SIG-M5 treated with dmso at 0.1 percent for 504 hours (cell line): ENCODE measurements at regions not wholly inside any gene's neighbourhood (a gene's known extent, or its start where the extent isn't known, plus 50 kb on each side); places are given as distances from the start of the nearest gene placed in this dataset.
"Not testable (repeated sequence)": the region's sequence is repeated elsewhere in the genome, so short reads cannot be mapped to it uniquely, and the experiment has no call there.

Source experiments
- DNase-seq: peaks from one replicate; lab custom pipeline; 2025; ENCODE audit not compliant: unreplicated experiment; lab: John Stamatoyannopoulos, UW

- no peak for DNase-seq
These were observed 233.7 kb downstream of the ENC1 start for GRCh38 chr5:74406844-74407243.

GRCh38 chr5:74405593-74405992 is 234.9 kb downstream of the ENC1 start:
- DNase-seq = no peak

- no peak for DNase-seq
These were observed 235.7 kb downstream of the ENC1 start for GRCh38 chr5:74404574-74405508.

DNA sequence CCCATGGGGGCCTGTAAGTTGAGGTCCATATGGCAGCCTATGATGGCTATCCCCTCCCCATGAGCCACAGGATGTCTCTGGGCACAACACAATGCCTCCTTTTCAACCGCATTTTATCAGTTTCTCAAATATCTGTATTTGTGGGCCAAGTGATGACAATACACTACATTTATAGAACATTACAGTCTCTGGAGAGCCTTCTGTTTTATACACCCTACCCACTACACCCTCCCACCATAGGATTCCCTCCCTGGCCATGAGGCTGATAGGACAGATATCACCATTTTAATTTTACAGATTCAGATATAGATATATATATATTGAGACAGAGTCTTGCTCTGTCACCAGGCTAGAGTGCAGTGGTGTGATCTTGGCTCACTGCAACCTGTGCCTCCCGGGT is 236.8 kb downstream of the ENC1 start:
- no peak for DNase-seq

DNA sequence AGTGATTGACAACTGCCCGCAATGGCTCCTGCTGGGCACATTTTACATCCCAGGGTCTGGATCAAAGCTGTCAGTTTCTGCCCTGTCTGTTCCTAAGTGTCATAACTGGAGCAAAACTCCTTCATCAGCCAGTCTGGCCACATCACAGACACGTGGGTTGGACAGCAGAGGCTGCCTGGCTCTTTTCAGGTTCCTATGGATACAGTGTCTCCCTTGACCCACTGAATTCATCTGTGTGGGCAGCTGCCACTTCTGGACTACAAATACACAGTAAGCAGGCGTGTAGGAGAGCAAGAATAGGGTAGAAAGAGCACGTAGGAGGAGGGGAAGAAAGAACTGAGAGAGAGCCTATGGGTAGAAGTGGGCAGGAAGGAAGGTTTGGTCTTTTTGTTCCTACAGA is 238.0 kb downstream of the ENC1 start:
- no peak for DNase-seq

DNA sequence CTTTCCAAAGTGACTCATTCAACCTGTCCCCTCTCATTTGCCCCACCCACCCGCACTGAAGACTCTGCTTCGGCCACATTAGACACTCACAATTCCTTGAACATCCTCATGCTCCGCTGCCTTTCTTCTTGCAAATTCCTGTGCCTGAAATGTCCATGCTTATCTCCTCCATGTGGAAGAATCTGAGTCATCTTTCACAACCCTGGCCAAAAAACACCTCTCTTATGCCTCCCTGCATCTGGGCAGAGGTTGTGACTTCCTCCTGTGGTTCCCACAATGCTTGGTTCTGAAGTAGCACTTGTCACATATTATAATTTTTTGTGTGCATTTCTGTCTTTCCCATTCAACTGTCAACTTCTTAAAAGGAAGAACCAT is 238.6 kb downstream of the ENC1 start:
- DNase-seq = no peak

DNA sequence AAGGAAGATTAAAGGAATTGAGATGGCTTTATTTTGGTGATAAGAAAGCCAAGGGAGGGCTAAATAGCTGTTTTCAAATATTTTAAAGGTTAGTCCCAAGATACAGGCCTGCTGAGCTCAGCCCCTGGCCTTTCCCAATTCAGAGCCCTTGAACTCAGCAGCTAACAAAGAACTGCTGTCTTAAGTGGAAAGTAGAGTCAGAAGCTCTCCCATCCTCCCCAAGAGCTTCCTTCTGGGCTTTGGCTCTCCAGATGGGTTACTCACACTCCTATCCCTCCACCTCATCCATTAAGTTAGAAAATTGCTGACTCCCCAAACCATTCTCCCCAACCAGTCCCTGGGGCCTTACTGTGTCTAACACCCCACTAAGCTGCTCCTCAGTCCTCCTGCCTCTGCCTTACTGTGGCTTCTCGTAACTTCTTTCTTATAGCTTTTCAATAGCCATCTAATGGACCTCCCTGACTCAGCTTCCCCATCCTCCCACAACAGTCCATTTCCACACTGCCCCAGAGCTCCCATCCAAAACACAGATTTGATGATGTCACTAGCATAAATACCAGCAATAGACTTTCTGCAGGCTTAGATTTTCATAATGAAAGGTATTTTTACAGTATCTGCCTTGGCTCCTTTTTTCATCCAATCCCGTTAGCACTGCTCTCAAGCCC is 239.1 kb downstream of the ENC1 start:
- no peak for DNase-seq

DNA sequence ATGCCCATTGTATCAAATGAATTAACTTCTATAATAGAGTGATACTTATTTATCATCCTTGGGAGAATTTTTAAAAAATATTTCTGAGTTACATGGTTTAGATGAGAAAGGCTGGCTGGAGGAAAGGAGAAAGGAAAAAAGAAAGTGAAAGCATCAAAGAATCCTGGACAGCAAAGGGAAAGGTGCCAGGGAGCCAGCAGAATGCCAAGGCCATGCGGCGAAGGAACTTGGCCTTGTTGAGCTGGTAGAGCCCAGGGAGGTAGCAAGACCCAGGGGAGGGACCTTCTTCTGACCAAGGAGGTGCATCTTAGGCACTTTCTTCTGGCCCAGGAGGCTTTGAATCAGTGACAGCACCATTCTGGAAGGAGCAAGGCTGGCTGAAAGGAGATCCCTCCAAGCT is 240.5 kb downstream of the ENC1 start:
- no peak for DNase-seq

GRCh38 chr5:74396913-74397622 is 243.5 kb downstream of the ENC1 start:
- DNase-seq = no peak

DNA sequence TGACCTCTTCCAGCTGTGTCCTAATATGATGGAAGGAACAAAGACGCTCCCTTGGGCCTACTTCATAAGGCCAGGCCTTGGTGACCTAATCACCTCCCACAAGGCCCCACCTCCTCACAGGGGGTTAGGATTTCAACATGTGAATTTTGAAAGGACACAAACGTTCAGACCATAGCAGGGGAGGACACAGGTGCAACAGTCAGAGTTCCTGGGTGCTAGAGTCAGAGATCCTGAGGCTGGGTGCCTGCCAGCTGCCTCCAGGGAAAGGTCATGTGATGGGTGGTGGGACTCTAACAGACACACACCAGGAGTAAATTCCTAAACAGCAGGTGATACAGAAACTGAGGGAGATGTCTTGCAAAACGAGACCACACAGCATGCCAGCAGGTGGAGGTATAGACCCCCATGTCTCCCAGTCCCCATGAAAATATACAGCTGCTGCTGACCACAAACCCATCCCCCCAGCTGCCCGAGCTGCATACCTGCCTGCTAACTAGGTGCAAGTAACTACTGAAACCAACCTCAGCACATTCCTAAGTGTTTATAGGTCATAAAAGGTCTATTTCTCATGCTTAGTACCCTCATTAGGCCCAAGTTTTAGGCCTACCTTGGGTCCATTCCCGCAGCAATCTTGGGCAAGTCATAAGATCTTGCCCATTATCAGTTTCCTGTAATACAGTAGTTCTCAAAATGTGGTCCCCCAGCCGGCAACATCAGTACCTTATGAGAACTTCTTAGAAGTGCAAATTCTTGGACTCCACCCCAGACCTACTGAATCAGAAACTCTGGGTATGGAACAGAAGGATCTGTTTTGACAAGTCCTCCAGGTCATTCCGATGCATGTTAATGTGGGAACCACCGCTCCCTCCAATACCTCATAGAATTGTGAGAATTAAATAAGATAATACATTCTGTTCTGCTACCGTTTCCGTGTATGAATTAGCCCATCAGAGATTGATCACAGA is 245.3 kb downstream of the ENC1 start:
- no peak for DNase-seq

- no peak for DNase-seq
These were observed 246.0 kb downstream of the ENC1 start for GRCh38 chr5:74394528-74394915.

GRCh38 chr5:74393943-74394342 is 246.6 kb downstream of the ENC1 start:
- DNase-seq = no peak

DNA sequence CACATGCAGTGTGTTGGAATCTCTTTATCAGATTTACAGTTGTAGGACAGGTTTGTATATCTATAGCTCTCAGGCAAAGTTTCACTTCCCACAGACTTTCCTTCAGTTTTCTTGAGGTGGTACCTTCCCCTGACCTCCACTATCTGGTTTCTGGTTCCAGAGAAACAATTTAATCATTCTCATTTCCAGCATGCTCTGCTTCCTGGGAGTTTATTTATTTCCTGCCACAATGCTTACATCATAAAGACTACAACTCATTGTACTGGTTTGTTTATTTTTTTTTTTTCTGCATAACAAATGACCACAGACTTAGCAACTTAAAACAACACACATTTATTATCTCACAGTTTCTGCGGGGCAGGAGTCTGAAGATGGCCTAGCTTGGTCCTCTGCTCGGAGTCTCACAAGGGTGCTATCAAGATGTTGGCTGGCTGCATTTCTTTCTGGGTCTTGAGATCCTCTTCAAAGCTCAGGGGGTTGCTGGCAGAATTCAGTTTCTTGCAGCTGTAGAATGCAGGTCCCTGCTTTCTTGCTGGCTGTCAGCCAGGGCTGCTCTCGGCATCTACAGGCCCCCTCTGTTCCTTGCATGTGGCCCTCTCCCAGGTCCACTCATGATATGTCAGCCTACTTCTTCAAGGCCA is 247.7 kb downstream of the ENC1 start:
- peak; percentile 15 for DNase-seq

DNA sequence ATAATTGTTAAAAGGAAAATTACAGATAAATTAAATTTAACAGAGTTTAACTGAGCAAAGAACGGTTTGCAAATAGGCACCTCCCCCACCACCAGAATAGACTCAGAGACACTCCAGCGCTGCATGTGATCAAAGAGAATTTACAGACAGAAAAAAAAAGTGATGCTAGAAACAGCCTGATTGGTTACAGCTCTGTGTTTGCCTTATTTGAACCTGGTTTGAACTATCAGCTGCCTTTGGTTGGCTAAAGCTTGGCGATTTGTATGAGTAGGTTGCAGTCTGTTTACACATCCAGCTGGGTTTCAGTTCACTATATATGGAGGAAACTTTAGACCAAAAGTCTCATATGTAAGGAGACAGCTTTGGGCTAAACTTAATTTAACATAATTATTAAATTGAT is 249.1 kb downstream of the ENC1 start:
- no peak for DNase-seq

- no peak for DNase-seq
These were observed 249.7 kb downstream of the ENC1 start for GRCh38 chr5:74390822-74391221.

DNA sequence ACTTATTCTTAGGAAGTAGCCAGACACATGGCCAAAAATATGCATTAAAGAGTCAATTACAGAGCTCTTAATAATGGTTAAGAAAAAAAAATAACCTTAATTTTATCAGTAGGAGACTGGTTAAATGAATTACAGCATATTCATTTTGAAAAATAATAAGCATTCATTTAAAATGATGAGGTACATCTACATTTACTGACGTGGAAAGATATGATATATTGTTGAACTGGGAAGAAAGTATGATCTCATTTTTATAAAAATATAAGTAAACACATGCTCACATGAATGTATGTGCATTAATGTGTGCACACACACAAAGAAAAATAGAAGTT is 250.3 kb downstream of the ENC1 start:
- DNase-seq = no peak

DNA sequence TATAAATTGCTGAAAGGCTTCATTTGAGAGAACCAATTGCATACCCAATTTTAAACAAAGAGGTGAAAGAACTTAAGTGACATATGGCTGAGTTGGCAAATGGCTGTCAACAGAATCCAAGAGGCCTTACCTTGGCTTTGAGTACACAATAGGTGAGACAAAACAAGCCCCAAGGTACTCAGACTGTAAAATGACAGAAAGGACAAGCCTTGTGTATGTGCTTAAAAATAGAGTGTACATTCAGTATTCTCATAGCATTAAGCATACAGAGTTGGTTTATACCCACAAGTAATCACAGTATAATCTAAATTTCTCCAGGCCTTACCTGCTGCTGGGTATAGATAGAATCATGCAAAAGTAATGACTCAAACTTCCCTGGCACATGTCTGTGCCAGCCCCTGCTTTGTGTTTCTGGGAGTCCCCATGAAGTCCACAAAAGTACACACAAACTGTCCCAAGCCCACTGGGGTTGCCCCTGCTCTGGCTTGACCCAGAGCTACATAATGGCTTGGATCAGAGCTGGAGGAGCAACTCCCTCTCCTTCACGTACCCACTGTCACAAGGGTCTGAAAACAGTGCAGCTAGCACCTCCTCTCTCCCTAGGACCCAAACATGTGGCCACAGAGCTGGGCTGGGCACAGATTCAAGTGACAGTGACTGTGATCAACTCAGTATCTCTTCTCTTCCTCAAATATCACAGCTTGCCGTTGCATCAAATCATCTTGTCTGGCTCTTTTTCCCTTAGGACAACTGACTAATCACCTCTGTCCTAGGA is 250.8 kb downstream of the ENC1 start:
- no peak for DNase-seq

- not testable (repeated sequence) for DNase-seq
These were observed 252.1 kb downstream of the ENC1 start for GRCh38 chr5:74388411-74388810.

DNA sequence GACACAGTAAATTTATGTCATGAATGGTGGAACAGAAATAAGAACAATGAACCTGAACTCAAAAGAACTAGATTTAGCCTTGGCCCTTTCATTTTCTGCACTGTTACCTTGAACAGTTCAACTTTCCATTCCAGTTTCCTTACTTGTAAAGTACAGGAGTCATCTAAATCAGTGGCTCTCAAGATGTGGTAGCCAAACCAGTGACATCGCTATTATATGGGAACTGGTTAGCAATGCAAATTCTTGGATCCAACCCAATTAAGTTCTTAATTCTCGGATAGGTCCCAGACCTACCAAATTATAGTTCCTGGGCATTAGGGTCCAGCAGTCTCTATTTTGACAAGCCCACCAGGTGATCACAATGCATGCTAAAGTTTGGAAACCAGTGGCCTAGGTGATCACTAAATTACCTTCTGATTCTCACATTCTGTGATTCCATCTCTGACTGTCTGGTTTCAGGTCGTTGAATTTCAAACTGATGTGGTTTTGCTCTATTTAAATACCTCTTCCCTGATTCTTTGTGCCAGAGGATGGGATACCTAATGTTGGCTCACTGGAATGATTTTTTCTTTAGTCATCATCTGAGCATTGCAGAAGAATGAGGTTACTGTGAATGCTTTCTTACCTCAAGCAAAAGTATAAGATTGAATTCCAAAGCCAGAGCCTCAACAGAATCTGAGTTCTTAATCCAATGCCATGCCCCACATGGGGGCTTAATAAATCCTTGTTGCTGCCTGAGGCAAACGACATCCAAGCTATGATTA is 253.8 kb downstream of the ENC1 start:
- DNase-seq = no peak
